Endothelial cell of umbilical vein (primary cell): ENCODE measurements at regions not wholly inside any gene's neighbourhood (a gene's known extent, or its start where the extent isn't known, plus 50 kb on each side); places are given as distances from the start of the nearest gene placed in this dataset.

ENCODE experiments used
- BruUV-seq: library from RNA; stranded (reverse); fragments of 400-500 nt; replicated peaks from 2 replicates; lab custom pipeline; 2021; lab: Mats Ljungman, UMichigan
- CTCF ChIA-PET: fragments of 300-600, 350-600 bp; sonication (Branson Sonifier 250); formaldehyde crosslinking; loops from one replicate; lab custom pipeline; 2021; ENCODE audit warnings: antibody characterized with exemption, inconsistent platforms; lab: Charles Lee
- POLR2A ChIA-PET: fragments of 300-600, 350-600 bp; sonication (Branson Sonifier 250); formaldehyde crosslinking; loops from one replicate; lab custom pipeline; 2021; ENCODE audit warnings: antibody characterized with exemption, inconsistent platforms; lab: Charles Lee
- DNase-seq: peaks from one replicate; pipeline ENCODE4 v3.0.0-alpha.2; 2011; ENCODE audit warnings: low read depth, low spot score
- FAIRE-seq: peaks from 2 replicates; lab custom pipeline; 2011; peaks lifted over from hg19 to GRCh38; lab: Jason Lieb, UNC
- H2AFZ ChIP-seq: 2 replicates; pipeline ENCODE4 v1.6.0; 2012; ENCODE audit warnings: low read depth, low read length, control low read depth, inconsistent platforms
- H3K27ac ChIP-seq: 2 replicates; pipeline ENCODE4 v1.5.1; 2011; ENCODE audit warnings: low read depth, mild to moderate bottlenecking, control low read depth, low read length, moderate library complexity; ENCODE audit not compliant: insufficient read depth
- H3K27me3 ChIP-seq, 2 experiments: 2 replicates each; pipeline versions ENCODE4 v1.6.0 to v1.6.1; 2011; ENCODE audit warnings: low read length in 2 of 2, mixed read lengths in 1 of 2; ENCODE audit not compliant: control insufficient read depth in 2 of 2, insufficient read depth in 2 of 2
- H3K36me3 ChIP-seq, 2 experiments: 2 replicates in 1 of 2; 3 replicates in 1 of 2; pipeline ENCODE4 v1.5.1; 2011; ENCODE audit warnings: low read length in 2 of 2, mild to moderate bottlenecking in 1 of 2, moderate library complexity in 1 of 2; ENCODE audit not compliant: control insufficient read depth in 2 of 2, insufficient read depth in 2 of 2; ENCODE audit errors: extremely low read depth in 1 of 2
- H3K4me1 ChIP-seq: 3 replicates; pipeline ENCODE4 v1.5.1; 2011; ENCODE audit warnings: mild to moderate bottlenecking, low read length; ENCODE audit not compliant: control insufficient read depth, insufficient read depth; ENCODE audit errors: extremely low read depth
- H3K4me2 ChIP-seq: 2 replicates; pipeline ENCODE4 v1.6.1; 2011; ENCODE audit warnings: low read length, control low read depth, mixed read lengths; ENCODE audit not compliant: insufficient read depth
- H3K4me3 ChIP-seq, 3 experiments: fragments of 200-600 bp in 1 of 3; sonication (generic), shearing (Covaris generic) in 1 of 3; replicated peaks in 1 of 3; 2 replicates each; pipeline ENCODE4 v1.5.1; 2011 to 2016; ENCODE audit warnings: control low read depth in 3 of 3, low read length in 3 of 3, mild to moderate bottlenecking in 2 of 3, inconsistent platforms in 1 of 3, low read depth in 1 of 3, moderate library complexity in 1 of 3; ENCODE audit not compliant: insufficient read depth in 1 of 3
- H3K79me2 ChIP-seq: 2 replicates; pipeline ENCODE4 v1.6.0; 2012; ENCODE audit warnings: low read length, inconsistent platforms; ENCODE audit not compliant: control insufficient read depth, insufficient read depth
- H3K9ac ChIP-seq: replicated peaks from 2 replicates; pipeline ENCODE3; 2011; ENCODE audit warnings: low read length, control low read depth; ENCODE audit not compliant: insufficient read depth; ENCODE audit errors: extremely low read depth
- H3K9me1 ChIP-seq: replicated peaks from 3 replicates; pipeline ENCODE4 v1.6.0; 2011; ENCODE audit warnings: mild to moderate bottlenecking, low read length; ENCODE audit not compliant: control insufficient read depth, insufficient read depth; ENCODE audit errors: extremely low read depth
- H3K9me3 ChIP-seq: replicated peaks from 2 replicates; pipeline ENCODE4 v1.5.1; 2012; ENCODE audit warnings: low read length, inconsistent platforms; ENCODE audit not compliant: control insufficient read depth, insufficient read depth
- H4K20me1 ChIP-seq: replicated peaks from 2 replicates; pipeline ENCODE3; 2011; ENCODE audit warnings: mild to moderate bottlenecking, low read length; ENCODE audit not compliant: control insufficient read depth, insufficient read depth; ENCODE audit errors: extremely low read depth
- CTCF ChIP-seq, 2 donors: IDR thresholded peaks; 1 replicate in 1 of 2; 2 replicates in 1 of 2; pipeline ENCODE4 v1.5.1; 2011; ENCODE audit warnings: low read length in 2 of 2, mild to moderate bottlenecking in 2 of 2, moderate library complexity in 2 of 2, control low read depth in 1 of 2, inconsistent platforms in 1 of 2, low read depth in 1 of 2; ENCODE audit not compliant: insufficient read depth in 1 of 2; ENCODE audit errors: extremely low read depth in 1 of 2
- EZH2 ChIP-seq: IDR thresholded peaks from 2 replicates; pipeline ENCODE4 v1.6.1; 2012; ENCODE audit warnings: borderline replicate concordance, low read depth, mild to moderate bottlenecking, moderate library complexity, low read length, inconsistent platforms; ENCODE audit not compliant: severe bottlenecking
- FOS ChIP-seq: IDR thresholded peaks from 2 replicates; pipeline ENCODE4 v1.6.1; 2011; ENCODE audit warnings: mild to moderate bottlenecking, low read length, moderate library complexity, borderline replicate concordance; ENCODE audit not compliant: insufficient read depth
- GATA2 ChIP-seq: IDR thresholded peaks from 2 replicates; pipeline ENCODE4 v1.7.0; 2011; ENCODE audit warnings: low read depth, mild to moderate bottlenecking, moderate library complexity, mixed read lengths, low read length; ENCODE audit not compliant: insufficient read length, insufficient read depth
- JUN ChIP-seq: IDR thresholded peaks from 2 replicates; pipeline ENCODE4 v1.6.1; 2011; ENCODE audit warnings: borderline replicate concordance, low read depth; ENCODE audit not compliant: insufficient read length, insufficient read depth
- MYC ChIP-seq: IDR thresholded peaks from one replicate; pipeline ENCODE4 v1.6.1; 2011; ENCODE audit warnings: mild to moderate bottlenecking, low read depth, low read length
- POLR2A ChIP-seq: IDR thresholded peaks from 2 replicates; pipeline ENCODE4 v1.6.1; 2012; ENCODE audit warnings: low read depth, mild to moderate bottlenecking, control low read depth, low read length
- POLR2AphosphoS5 ChIP-seq: IDR thresholded peaks from 2 replicates; pipeline ENCODE4 v1.6.1; 2012; ENCODE audit warnings: low read depth, mild to moderate bottlenecking, control low read depth, low read length, moderate library complexity; ENCODE audit not compliant: insufficient read depth
- dilution Hi-C: fragments of 300-500 bp; cut with MboI; formaldehyde crosslinking; loops from one replicate; pipeline ENCODE4 v1.15.0; 2019; ENCODE audit warnings: low sequenced_read_pairs; ENCODE audit not compliant: extremely low pct_ligation_motif_present
- intact Hi-C: fragments of 100-400 bp; cut with micrococcal nuclease; formaldehyde crosslinking; loops from one replicate; pipeline ENCODE4 v1.10.0; 2022
- TF ChIP-seq, protein P1 (sequence below): IDR thresholded peaks from 2 replicates; pipeline ENCODE4 v1.6.1; 2011; ENCODE audit not compliant: insufficient read depth, insufficient read length

DNA sequence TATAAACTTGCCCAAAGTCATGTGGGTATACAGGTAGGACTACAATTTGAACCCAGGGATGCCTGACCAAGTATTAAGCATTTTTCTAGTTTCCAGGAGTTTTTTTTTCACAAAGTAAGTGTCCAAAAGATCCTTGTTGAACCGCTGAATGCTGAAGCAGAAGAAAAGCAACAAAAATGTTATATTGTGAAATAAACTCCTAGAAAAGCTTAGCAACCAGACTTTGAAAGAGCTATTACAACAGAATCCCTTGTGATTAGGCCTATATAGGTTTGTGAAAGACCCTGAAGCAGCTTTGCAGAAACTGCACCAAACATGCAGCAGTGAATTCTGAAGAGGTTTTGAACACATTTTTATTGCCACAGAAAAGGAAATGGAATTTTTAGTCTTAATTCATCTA is 236.8 kb downstream of the TUSC7 start:
- intact Hi-C loops (no loop called here), dilution Hi-C loops (no loop called here)
- H3K4me3 ChIP-seq, result no peak overlapping the region
- no peak overlapping the region for H3K9ac ChIP-seq
- no peaks in the 10 kb centered on the region for H3K4me1 ChIP-seq
- ChIA-PET POLR2A (no interaction called here), CTCF (no interaction called here)
- no peaks in the 10 kb centered on the region for H3K9me1 ChIP-seq
- DNase-seq, result no peak
- no peak overlapping the region for H2AFZ ChIP-seq
- TF ChIP-seq EZH2, result no peak
- no peak for TF ChIP-seq POLR2A
- no peak for TF ChIP-seq GATA2
- TF ChIP-seq POLR2AphosphoS5, result no peak
- no peak for TF ChIP-seq CTCF (IDR thresholded peaks at IDR 0.05; ENCODE audit: extremely low read depth in 1 of 2, insufficient read depth in 1 of 2, low read depth in 1 of 2, low read length in 2 of 2)
- TF ChIP-seq JUN, result no peak
- TF ChIP-seq, protein P1, sequence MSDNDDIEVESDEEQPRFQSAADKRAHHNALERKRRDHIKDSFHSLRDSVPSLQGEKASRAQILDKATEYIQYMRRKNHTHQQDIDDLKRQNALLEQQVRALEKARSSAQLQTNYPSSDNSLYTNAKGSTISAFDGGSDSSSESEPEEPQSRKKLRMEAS, result no peak
- TF ChIP-seq FOS, result no peak
- no peak for TF ChIP-seq MYC
- no peaks in the 10 kb centered on the region for H3K36me3 ChIP-seq
- peaks cover 0 to 3% of the 10 kb centered on the region in 2 experiments for H3K27me3 ChIP-seq
- no peak for FAIRE-seq
- no peaks in the 10 kb centered on the region for H3K79me2 ChIP-seq
- H4K20me1 ChIP-seq, result no peaks in the 10 kb centered on the region
- no TSS peak for BruUV-seq
- no peaks in the 10 kb centered on the region for H3K9me3 ChIP-seq
- no peak overlapping the region for H3K27ac ChIP-seq
- no peak overlapping the region for H3K4me2 ChIP-seq
